ENCODE measurements at regions not wholly inside any gene's neighbourhood (a gene's known extent, or its start where the extent isn't known, plus 50 kb on each side); places are given as distances from the start of the nearest gene placed in this dataset.

- Histone ChIP-seq H3K4me1 (ENCODE audit: control insufficient read depth in 2 of 2, insufficient read depth in 2 of 2, low read length in 2 of 2) (no peaks in the 10 kb centered on the region), H3K36me3 (ENCODE audit: control insufficient read depth in 2 of 2, insufficient read depth in 2 of 2, low read length in 1 of 2) (no peaks in the 10 kb centered on the region), H3K9me3 (ENCODE audit: control insufficient read depth in 2 of 2, insufficient read depth in 1 of 2, low read length in 1 of 2) (no peaks in the 10 kb centered on the region), H3K27ac (ENCODE audit: low read depth in 1 of 2, low read length in 1 of 2) (no peak overlapping the region), H3K4me3 (ENCODE audit: low read length in 2 of 2) (no peak overlapping the region), H3K27me3 (ENCODE audit: control insufficient read depth in 2 of 2, insufficient read depth in 1 of 2, low read length in 1 of 2) (no peaks in the 10 kb centered on the region)
- WGBS = 96% methylated on average over 1 of the region's 1 CpG
- no peak for DNase-seq (ENCODE audit: low read depth in 6 of 9, low spot score in 9 of 9)
Measured at GRCh38 chr2:59254279-59254678, 1013.2 kb upstream of the FANCL start.

- DNase-seq (ENCODE audit: low read depth in 6 of 9, low spot score in 9 of 9) = no peak
- H3K4me1 ChIP-seq (ENCODE audit: control insufficient read depth in 2 of 2, insufficient read depth in 2 of 2, low read length in 2 of 2) = no peaks in the 10 kb centered on the region
- no peaks in the 10 kb centered on the region for H3K9me3 ChIP-seq (ENCODE audit: control insufficient read depth in 2 of 2, insufficient read depth in 1 of 2, low read length in 1 of 2)
- no peak overlapping the region for H3K27ac ChIP-seq (ENCODE audit: low read depth in 1 of 2, low read length in 1 of 2)
- 88% methylated on average over 1 of the region's 1 CpG for WGBS
- H3K27me3 ChIP-seq (ENCODE audit: control insufficient read depth in 2 of 2, insufficient read depth in 1 of 2, low read length in 1 of 2) = no peaks in the 10 kb centered on the region
- no peak overlapping the region for H3K4me3 ChIP-seq (ENCODE audit: low read length in 2 of 2)
- no peaks in the 10 kb centered on the region for H3K36me3 ChIP-seq (ENCODE audit: control insufficient read depth in 2 of 2, insufficient read depth in 2 of 2, low read length in 1 of 2)
Measured at GRCh38 chr2:59250307-59250677, 1009.2 kb upstream of the FANCL start.

GRCh38 chr2:59249441-59250306 is 1008.5 kb upstream of the FANCL start:
- DNase-seq (ENCODE audit: low read depth in 6 of 9, low spot score in 9 of 9) = no peak
- no peaks in the 10 kb centered on the region for H3K4me1 ChIP-seq (ENCODE audit: control insufficient read depth in 2 of 2, insufficient read depth in 2 of 2, low read length in 2 of 2)
- no peaks in the 10 kb centered on the region for H3K9me3 ChIP-seq (ENCODE audit: control insufficient read depth in 2 of 2, insufficient read depth in 1 of 2, low read length in 1 of 2)
- no peaks in the 10 kb centered on the region for H3K27me3 ChIP-seq (ENCODE audit: control insufficient read depth in 2 of 2, insufficient read depth in 1 of 2, low read length in 1 of 2)
- no peak overlapping the region for H3K27ac ChIP-seq (ENCODE audit: low read depth in 1 of 2, low read length in 1 of 2)
- WGBS = 93% methylated on average over 23 of the region's 23 CpGs
- H3K4me3 ChIP-seq (ENCODE audit: low read length in 2 of 2) = no peak overlapping the region
- H3K36me3 ChIP-seq (ENCODE audit: control insufficient read depth in 2 of 2, insufficient read depth in 2 of 2, low read length in 1 of 2) = no peaks in the 10 kb centered on the region

DNA sequence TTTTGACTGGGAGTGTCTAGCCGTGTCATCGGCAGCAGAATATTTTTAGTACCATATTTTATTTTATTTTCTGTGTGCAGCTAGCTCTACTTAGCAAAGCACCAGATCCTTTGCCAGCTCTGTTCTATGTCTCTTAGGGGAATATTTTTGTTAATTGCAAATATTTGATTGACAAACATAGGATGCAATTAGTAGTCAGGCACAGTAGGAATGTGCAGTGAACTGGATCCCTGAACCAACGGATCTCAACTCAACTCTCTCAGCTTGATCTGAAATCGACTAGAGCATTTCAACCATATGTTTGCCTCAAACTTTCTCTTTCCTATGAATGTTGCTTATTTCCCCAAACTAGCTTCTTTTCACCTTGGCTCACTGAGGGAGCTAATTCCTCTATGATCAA is 998.0 kb upstream of the FANCL start:
- Histone ChIP-seq H3K9me3 (ENCODE audit: control insufficient read depth in 2 of 2, insufficient read depth in 1 of 2, low read length in 1 of 2) (no peaks in the 10 kb centered on the region), H3K27me3 (ENCODE audit: control insufficient read depth in 2 of 2, insufficient read depth in 1 of 2, low read length in 1 of 2) (no peaks in the 10 kb centered on the region), H3K27ac (ENCODE audit: low read depth in 1 of 2, low read length in 1 of 2) (no peak overlapping the region), H3K4me3 (ENCODE audit: low read length in 2 of 2) (no peak overlapping the region), H3K36me3 (ENCODE audit: control insufficient read depth in 2 of 2, insufficient read depth in 2 of 2, low read length in 1 of 2) (no peaks in the 10 kb centered on the region), H3K4me1 (ENCODE audit: control insufficient read depth in 2 of 2, insufficient read depth in 2 of 2, low read length in 2 of 2) (no peaks in the 10 kb centered on the region)
- DNase-seq (ENCODE audit: low read depth in 6 of 9, low spot score in 9 of 9) = no peak
- 87% methylated on average over 4 of the region's 4 CpGs for WGBS

DNA sequence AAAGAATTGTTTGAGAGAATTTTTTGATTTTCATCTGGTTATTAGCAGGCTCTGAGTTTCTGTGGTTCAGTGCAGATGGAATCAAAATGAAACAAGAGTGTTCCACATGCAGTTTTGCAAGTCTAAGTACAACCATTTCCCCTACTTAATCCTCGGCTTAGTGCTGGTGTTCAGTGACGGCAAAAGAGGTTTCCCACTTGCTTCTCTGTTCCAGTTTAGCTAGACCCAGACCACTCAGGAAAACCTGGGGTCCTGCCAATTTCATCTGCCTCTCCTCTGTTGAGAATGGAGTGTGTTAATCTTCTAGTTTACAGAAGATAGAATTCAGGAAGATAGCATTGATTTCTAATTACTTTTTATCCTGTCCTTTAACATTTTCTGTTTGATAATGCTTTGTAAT is 996.2 kb upstream of the FANCL start:
- no peaks in the 10 kb centered on the region for H3K9me3 ChIP-seq (ENCODE audit: control insufficient read depth in 2 of 2, insufficient read depth in 1 of 2, low read length in 1 of 2)
- 98% methylated on average over 2 of the region's 2 CpGs for WGBS
- H3K27me3 ChIP-seq (ENCODE audit: control insufficient read depth in 2 of 2, insufficient read depth in 1 of 2, low read length in 1 of 2) = no peaks in the 10 kb centered on the region
- no peaks in the 10 kb centered on the region for H3K4me1 ChIP-seq (ENCODE audit: control insufficient read depth in 2 of 2, insufficient read depth in 2 of 2, low read length in 2 of 2)
- DNase-seq (ENCODE audit: low read depth in 6 of 9, low spot score in 9 of 9) = no peak
- no peak overlapping the region for H3K27ac ChIP-seq (ENCODE audit: low read depth in 1 of 2, low read length in 1 of 2)
- no peak overlapping the region for H3K4me3 ChIP-seq (ENCODE audit: low read length in 2 of 2)
- H3K36me3 ChIP-seq (ENCODE audit: control insufficient read depth in 2 of 2, insufficient read depth in 2 of 2, low read length in 1 of 2) = no peaks in the 10 kb centered on the region

DNA sequence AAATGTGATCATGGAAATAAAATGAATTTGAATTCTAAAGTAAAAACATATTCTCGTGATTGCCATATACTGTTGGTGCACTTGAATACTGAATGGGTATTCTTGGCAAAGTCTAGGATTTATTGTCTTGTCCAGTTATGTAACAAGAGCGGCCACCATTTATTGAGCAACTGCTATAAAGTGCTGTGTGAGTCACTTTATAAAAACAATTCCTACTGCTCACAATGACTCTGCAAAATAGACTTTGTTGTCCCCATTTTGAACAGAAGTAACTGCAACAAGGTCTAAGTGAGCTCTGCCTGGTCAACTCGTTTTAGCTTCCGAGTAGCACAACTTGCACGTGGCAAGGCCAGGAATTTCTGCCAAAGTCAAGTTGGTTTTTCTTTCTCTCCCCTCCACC is 995.6 kb upstream of the FANCL start:
- H3K27ac ChIP-seq (ENCODE audit: low read depth in 1 of 2, low read length in 1 of 2) = no peak overlapping the region
- H3K27me3 ChIP-seq (ENCODE audit: control insufficient read depth in 2 of 2, insufficient read depth in 1 of 2, low read length in 1 of 2) = no peaks in the 10 kb centered on the region
- H3K36me3 ChIP-seq (ENCODE audit: control insufficient read depth in 2 of 2, insufficient read depth in 2 of 2, low read length in 1 of 2) = no peaks in the 10 kb centered on the region
- no peak for DNase-seq (ENCODE audit: low read depth in 6 of 9, low spot score in 9 of 9)
- H3K4me3 ChIP-seq (ENCODE audit: low read length in 2 of 2) = no peak overlapping the region
- H3K9me3 ChIP-seq (ENCODE audit: control insufficient read depth in 2 of 2, insufficient read depth in 1 of 2, low read length in 1 of 2) = no peaks in the 10 kb centered on the region
- no peaks in the 10 kb centered on the region for H3K4me1 ChIP-seq (ENCODE audit: control insufficient read depth in 2 of 2, insufficient read depth in 2 of 2, low read length in 2 of 2)
- WGBS = 98% methylated on average over 5 of the region's 5 CpGs

DNA sequence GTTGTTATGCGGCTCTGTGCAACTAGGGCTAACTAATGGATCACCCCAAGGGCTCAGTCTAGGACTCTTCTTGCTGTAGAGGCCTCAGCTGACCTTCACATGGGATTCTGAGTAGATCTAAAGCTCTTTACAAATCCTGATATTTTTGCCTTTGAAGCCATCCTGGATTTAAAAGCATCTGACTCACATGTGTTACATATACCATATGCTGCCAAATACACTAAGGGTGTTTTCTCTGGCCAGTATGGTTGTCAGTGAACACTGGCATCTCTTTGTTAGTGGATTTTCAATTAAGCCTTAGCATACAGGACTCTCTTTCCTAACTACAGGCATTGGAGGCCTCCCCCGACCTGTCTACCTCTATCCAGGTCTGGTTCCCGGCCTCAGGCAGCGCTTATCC is 992.8 kb upstream of the FANCL start:
- Histone ChIP-seq H3K36me3 (ENCODE audit: control insufficient read depth in 2 of 2, insufficient read depth in 2 of 2, low read length in 1 of 2) (no peaks in the 10 kb centered on the region), H3K27me3 (ENCODE audit: control insufficient read depth in 2 of 2, insufficient read depth in 1 of 2, low read length in 1 of 2) (no peaks in the 10 kb centered on the region), H3K27ac (ENCODE audit: low read depth in 1 of 2, low read length in 1 of 2) (no peak overlapping the region), H3K4me3 (ENCODE audit: low read length in 2 of 2) (no peak overlapping the region), H3K9me3 (ENCODE audit: control insufficient read depth in 2 of 2, insufficient read depth in 1 of 2, low read length in 1 of 2) (no peaks in the 10 kb centered on the region), H3K4me1 (ENCODE audit: control insufficient read depth in 2 of 2, insufficient read depth in 2 of 2, low read length in 2 of 2) (no peaks in the 10 kb centered on the region)
- WGBS = over 99% methylated on average over 4 of the region's 4 CpGs
- no peak for DNase-seq (ENCODE audit: low read depth in 6 of 9, low spot score in 9 of 9)

GRCh38 chr2:59233448-59233847 is 992.3 kb upstream of the FANCL start:
- Histone ChIP-seq H3K36me3 (ENCODE audit: control insufficient read depth in 2 of 2, insufficient read depth in 2 of 2, low read length in 1 of 2) (no peaks in the 10 kb centered on the region), H3K4me1 (ENCODE audit: control insufficient read depth in 2 of 2, insufficient read depth in 2 of 2, low read length in 2 of 2) (no peaks in the 10 kb centered on the region), H3K4me3 (ENCODE audit: low read length in 2 of 2) (no peak overlapping the region), H3K27me3 (ENCODE audit: control insufficient read depth in 2 of 2, insufficient read depth in 1 of 2, low read length in 1 of 2) (no peaks in the 10 kb centered on the region), H3K27ac (ENCODE audit: low read depth in 1 of 2, low read length in 1 of 2) (no peak overlapping the region), H3K9me3 (ENCODE audit: control insufficient read depth in 2 of 2, insufficient read depth in 1 of 2, low read length in 1 of 2) (no peaks in the 10 kb centered on the region)
- DNase-seq (ENCODE audit: low read depth in 6 of 9, low spot score in 9 of 9) = no peak

GRCh38 chr2:59232394-59233165 is 991.5 kb upstream of the FANCL start:
- 94% methylated on average over 10 of the region's 10 CpGs for WGBS
- H3K4me1 ChIP-seq (ENCODE audit: control insufficient read depth in 2 of 2, insufficient read depth in 2 of 2, low read length in 2 of 2) = no peaks in the 10 kb centered on the region
- H3K9me3 ChIP-seq (ENCODE audit: control insufficient read depth in 2 of 2, insufficient read depth in 1 of 2, low read length in 1 of 2) = no peaks in the 10 kb centered on the region
- H3K27ac ChIP-seq (ENCODE audit: low read depth in 1 of 2, low read length in 1 of 2) = no peak overlapping the region
- H3K27me3 ChIP-seq (ENCODE audit: control insufficient read depth in 2 of 2, insufficient read depth in 1 of 2, low read length in 1 of 2) = no peaks in the 10 kb centered on the region
- no peak for DNase-seq (ENCODE audit: low read depth in 6 of 9, low spot score in 9 of 9)
- H3K36me3 ChIP-seq (ENCODE audit: control insufficient read depth in 2 of 2, insufficient read depth in 2 of 2, low read length in 1 of 2) = no peaks in the 10 kb centered on the region
- H3K4me3 ChIP-seq (ENCODE audit: low read length in 2 of 2) = no peak overlapping the region
